Keratinocyte (primary cell): ENCODE measurements at regions not wholly inside any gene's neighbourhood (a gene's known extent, or its start where the extent isn't known, plus 50 kb on each side); places are given as distances from the start of the nearest gene placed in this dataset.

Experiments
- DNase-seq: peaks from one replicate; pipeline ENCODE4 v3.0.0-alpha.2; 2011; ENCODE audit warnings: low read depth, missing footprints, low spot score
- FAIRE-seq: peaks from 2 replicates; lab custom pipeline; 2011; peaks lifted over from hg19 to GRCh38; lab: Jason Lieb, UNC
- H2AFZ ChIP-seq: 2 replicates; pipeline ENCODE4 v1.6.0; 2012; ENCODE audit warnings: low read length, control low read depth, inconsistent platforms; ENCODE audit not compliant: control insufficient read depth
- H3K27ac ChIP-seq: 2 replicates; pipeline ENCODE4 v1.5.1; 2011; ENCODE audit warnings: low read length; ENCODE audit not compliant: control insufficient read depth, insufficient read depth
- H3K27me3 ChIP-seq: 3 replicates; pipeline ENCODE4 v1.6.0; 2011; ENCODE audit warnings: low read length; ENCODE audit not compliant: control insufficient read depth, insufficient read depth; ENCODE audit errors: extremely low read depth
- H3K36me3 ChIP-seq, 2 experiments: 2 replicates in 1 of 2; 3 replicates in 1 of 2; pipeline ENCODE4 v1.5.1; 2011; ENCODE audit warnings: low read length in 2 of 2, mild to moderate bottlenecking in 1 of 2; ENCODE audit not compliant: control insufficient read depth in 2 of 2, insufficient read depth in 2 of 2; ENCODE audit errors: extremely low read depth in 1 of 2
- H3K4me1 ChIP-seq: 3 replicates; pipeline ENCODE4 v1.5.1; 2011; ENCODE audit warnings: low read length; ENCODE audit not compliant: control insufficient read depth, insufficient read depth; ENCODE audit errors: extremely low read depth
- H3K4me2 ChIP-seq: 3 replicates; pipeline ENCODE4 v1.6.0; 2011; ENCODE audit warnings: low read depth, low read length; ENCODE audit not compliant: control insufficient read depth, insufficient read depth; ENCODE audit errors: extremely low read depth
- H3K4me3 ChIP-seq, 3 experiments: fragments of 200-600 bp in 1 of 3; sonication (generic) in 1 of 3; 2 replicates in 2 of 3; 3 replicates in 1 of 3; pipeline ENCODE4 v1.5.1; 2011 to 2016; ENCODE audit warnings: low read length in 3 of 3, mild to moderate bottlenecking in 3 of 3, control low read depth in 2 of 3, inconsistent platforms in 1 of 3, low read depth in 1 of 3, mixed read lengths in 1 of 3, mixed run types in 1 of 3, moderate library complexity in 1 of 3; ENCODE audit not compliant: control insufficient read depth in 2 of 3, insufficient read depth in 2 of 3; ENCODE audit errors: extremely low read depth in 1 of 3
- H3K79me2 ChIP-seq: 2 replicates; pipeline ENCODE4 v1.6.0; 2012; ENCODE audit warnings: low read length; ENCODE audit not compliant: control insufficient read depth, insufficient read depth
- H3K9ac ChIP-seq: 3 replicates; pipeline ENCODE4 v1.6.0; 2011; ENCODE audit warnings: low read length; ENCODE audit not compliant: control insufficient read depth, insufficient read depth; ENCODE audit errors: extremely low read depth
- H3K9me1 ChIP-seq: 3 replicates; pipeline ENCODE4 v1.6.0; 2011; ENCODE audit warnings: low read length; ENCODE audit not compliant: control insufficient read depth, insufficient read depth; ENCODE audit errors: extremely low read depth
- H3K9me3 ChIP-seq: 2 replicates; pipeline ENCODE4 v1.5.1; 2012; ENCODE audit warnings: low read depth, low read length; ENCODE audit not compliant: control insufficient read depth
- H4K20me1 ChIP-seq: 3 replicates; pipeline ENCODE4 v1.6.0; 2011; ENCODE audit warnings: low read length; ENCODE audit not compliant: control insufficient read depth, insufficient read depth; ENCODE audit errors: extremely low read depth
- CTCF ChIP-seq, 3 experiments: IDR thresholded peaks in 1 of 3; conservative IDR thresholded peaks in 1 of 3; optimal IDR thresholded peaks in 1 of 3; 2 replicates in 2 of 3; 3 replicates in 1 of 3; pipeline versions ENCODE3 to v1.5.1; 2011; ENCODE audit warnings: low read length in 3 of 3, mild to moderate bottlenecking in 3 of 3, moderate library complexity in 2 of 3, control low read depth in 1 of 3, inconsistent platforms in 1 of 3; ENCODE audit not compliant: insufficient read depth in 2 of 3; ENCODE audit errors: extremely low read depth in 1 of 3
- EZH2 ChIP-seq: IDR thresholded peaks from one replicate; pipeline ENCODE4 v1.6.1; 2012; ENCODE audit warnings: inconsistent platforms, mild to moderate bottlenecking, low read length, moderate library complexity
- dilution Hi-C: fragments of 300-500 bp; cut with MboI; formaldehyde crosslinking; loops from one replicate; pipeline ENCODE4 v1.7.0; 2020; ENCODE audit warnings: low sequenced_read_pairs; ENCODE audit not compliant: extremely low pct_ligation_motif_present

GRCh38 chr9:22332202-22332601 is 114.4 kb upstream of the DMRTA1 start:
- no peak overlapping the region for H3K27ac ChIP-seq
- no peak overlapping the region for H3K9ac ChIP-seq
- H3K4me1 ChIP-seq: no peaks in the 10 kb centered on the region
- no peak overlapping the region for H3K4me3 ChIP-seq
- H2AFZ ChIP-seq: no peak overlapping the region
- DNase-seq (no peak), FAIRE-seq (no peak)
- H3K79me2 ChIP-seq: no peaks in the 10 kb centered on the region
- no peaks in the 10 kb centered on the region for H3K9me1 ChIP-seq
- H3K27me3 ChIP-seq: no peaks in the 10 kb centered on the region
- H4K20me1 ChIP-seq: no peaks in the 10 kb centered on the region
- H3K36me3 ChIP-seq: no peaks in the 10 kb centered on the region
- dilution Hi-C loops: no loop called here
- H3K9me3 ChIP-seq: no peaks in the 10 kb centered on the region
- no peak overlapping the region for H3K4me2 ChIP-seq
- TF ChIP-seq EZH2: no peak
- TF ChIP-seq CTCF (optimal IDR thresholded peaks at IDR 0.05 in 1 of 3, IDR thresholded peaks at IDR 0.05 in 1 of 3, conservative IDR thresholded peaks at IDR 0.05 in 1 of 3; ENCODE audit: extremely low read depth in 1 of 3, insufficient read depth in 2 of 3, low read length in 3 of 3): no peak

- dilution Hi-C loops: no loop called here
- FAIRE-seq: no peak
- no peak for DNase-seq
Measured at GRCh38 chr9:22337261-22337660, 109.4 kb upstream of the DMRTA1 start.

More at GRCh38 chr9:22337261-22337660, 109.4 kb upstream of the DMRTA1 start:
- H3K27ac ChIP-seq: no peak overlapping the region
- no peak overlapping the region for H3K9ac ChIP-seq
- no peak overlapping the region for H3K4me2 ChIP-seq
- no peaks in the 10 kb centered on the region for H3K79me2 ChIP-seq
- no peaks in the 10 kb centered on the region for H3K27me3 ChIP-seq
- H4K20me1 ChIP-seq: no peaks in the 10 kb centered on the region
- H3K9me1 ChIP-seq: no peaks in the 10 kb centered on the region
- H3K36me3 ChIP-seq: no peaks in the 10 kb centered on the region
- no peak overlapping the region for H2AFZ ChIP-seq
- TF ChIP-seq EZH2 (no peak), CTCF (optimal IDR thresholded peaks at IDR 0.05 in 1 of 3, IDR thresholded peaks at IDR 0.05 in 1 of 3, conservative IDR thresholded peaks at IDR 0.05 in 1 of 3; ENCODE audit: extremely low read depth in 1 of 3, insufficient read depth in 2 of 3, low read length in 3 of 3) (no peak)
- no peak overlapping the region for H3K4me3 ChIP-seq
- no peaks in the 10 kb centered on the region for H3K9me3 ChIP-seq
- peaks cover 1% of the 10 kb centered on the region for H3K4me1 ChIP-seq
